ENCODE measurements at regions not wholly inside any gene's neighbourhood (a gene's known extent, or its start where the extent isn't known, plus 50 kb on each side); places are given as distances from the start of the nearest gene placed in this dataset.

GRCh38 chr15:98241032-98241554 is 280.6 kb downstream of the ARRDC4 start:
- TF ChIP-seq CTCF (IDR thresholded peaks at IDR 0.05), result no peak
- intact Hi-C loops (cut with DNase I; ENCODE audit: low total_unique reads), result no loop called here
- H3K4me1 ChIP-seq, result no peaks in the 10 kb centered on the region
- H3K4me3 ChIP-seq, result no peak overlapping the region
- DNase-seq, result no peak
- H3K9me3 ChIP-seq, result no peaks in the 10 kb centered on the region
- no peak overlapping the region for H3K27ac ChIP-seq
- no peaks in the 10 kb centered on the region for H3K27me3 ChIP-seq
- H3K36me3 ChIP-seq, result no peaks in the 10 kb centered on the region

GRCh38 chr15:98257290-98257689 is 296.8 kb downstream of the ARRDC4 start:
- H3K9me3 ChIP-seq, result peaks cover 0 to 15% (median 8%) of the 10 kb centered on the region in 3 donors
- intact Hi-C loops (cut with DNase I; ENCODE audit: low total_unique reads), result no loop called here
- H3K4me1 ChIP-seq, result no peaks in the 10 kb centered on the region
- no peaks in the 10 kb centered on the region for H3K36me3 ChIP-seq
- H3K27me3 ChIP-seq, result no peaks in the 10 kb centered on the region
- no peak overlapping the region for H3K4me3 ChIP-seq
- H3K27ac ChIP-seq, result no peak overlapping the region
- TF ChIP-seq CTCF (IDR thresholded peaks at IDR 0.05), result no peak
- DNase-seq, result no peak

- peaks cover 0 to 21% (median 4%) of the 10 kb centered on the region in 3 donors for H3K9me3 ChIP-seq
- no peaks in the 10 kb centered on the region for H3K36me3 ChIP-seq
- intact Hi-C loops (cut with DNase I; ENCODE audit: low total_unique reads), result no loop called here
- TF ChIP-seq CTCF (IDR thresholded peaks at IDR 0.05), result no peak
- DNase-seq, result no peak
- no peaks in the 10 kb centered on the region for H3K4me1 ChIP-seq
- no peaks in the 10 kb centered on the region for H3K27me3 ChIP-seq
- no peak overlapping the region for H3K27ac ChIP-seq
- H3K4me3 ChIP-seq, result no peak overlapping the region
Measured at GRCh38 chr15:98263787-98264186, 303.3 kb downstream of the ARRDC4 start.

- DNase-seq, result no peak
- Histone ChIP-seq H3K27me3 (no peaks in the 10 kb centered on the region), H3K9me3 (peaks cover 0 to 21% (median 6%) of the 10 kb centered on the region in 3 donors), H3K4me1 (no peaks in the 10 kb centered on the region), H3K4me3 (no peak overlapping the region), H3K36me3 (no peaks in the 10 kb centered on the region), H3K27ac (no peak overlapping the region)
- TF ChIP-seq CTCF (IDR thresholded peaks at IDR 0.05), result no peak
- intact Hi-C loops (cut with DNase I; ENCODE audit: low total_unique reads), result no loop called here
Measured at GRCh38 chr15:98266295-98266694, 305.8 kb downstream of the ARRDC4 start.

GRCh38 chr15:98268163-98268562 is 307.7 kb downstream of the ARRDC4 start:
- H3K4me3 ChIP-seq, result no peak overlapping the region
- no peak for DNase-seq
- no peak overlapping the region for H3K27ac ChIP-seq
- no peaks in the 10 kb centered on the region for H3K36me3 ChIP-seq
- intact Hi-C loops (cut with DNase I; ENCODE audit: low total_unique reads), result no loop called here
- no peaks in the 10 kb centered on the region for H3K27me3 ChIP-seq
- H3K4me1 ChIP-seq, result no peaks in the 10 kb centered on the region
- H3K9me3 ChIP-seq, result peaks cover 0 to 15% (median 6%) of the 10 kb centered on the region in 3 donors
- TF ChIP-seq CTCF (IDR thresholded peaks at IDR 0.05), result no peak

- no peak for DNase-seq
- intact Hi-C loops (cut with DNase I; ENCODE audit: low total_unique reads), result no loop called here
- no peak for TF ChIP-seq CTCF (IDR thresholded peaks at IDR 0.05)
Measured at GRCh38 chr15:98272625-98273024, 312.1 kb downstream of the ARRDC4 start.

More at GRCh38 chr15:98272625-98273024, 312.1 kb downstream of the ARRDC4 start:
- Histone ChIP-seq H3K9me3 (peaks cover 0 to 6% (median 6%) of the 10 kb centered on the region in 3 donors), H3K27ac (no peak overlapping the region), H3K27me3 (no peaks in the 10 kb centered on the region), H3K36me3 (no peaks in the 10 kb centered on the region), H3K4me1 (no peaks in the 10 kb centered on the region), H3K4me3 (no peak overlapping the region)
